ENCODE measurements at regions not wholly inside any gene's neighbourhood (a gene's known extent, or its start where the extent isn't known, plus 50 kb on each side); places are given as distances from the start of the nearest gene placed in this dataset.

DNA sequence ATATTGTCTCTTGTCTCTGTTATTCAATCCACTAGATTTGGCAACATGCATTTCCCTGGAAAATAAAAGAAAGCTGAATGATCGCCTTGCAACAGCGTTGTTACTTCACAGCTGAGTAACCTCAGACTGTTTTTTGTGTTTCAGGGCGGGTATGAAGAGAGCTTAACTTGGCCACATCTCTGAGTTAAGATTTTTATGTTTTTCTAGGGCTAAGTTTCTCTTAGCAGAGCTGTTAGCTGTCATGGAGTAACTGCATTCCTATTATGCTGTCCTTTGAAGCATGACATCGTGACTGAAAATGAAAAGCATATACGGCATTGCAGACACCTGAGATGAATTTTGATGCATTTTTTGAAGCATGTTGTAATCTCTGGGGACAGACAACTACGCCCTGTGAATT, 1798.9 kb downstream of the PCDH7 start:
- 90% methylated on average over 5 of the region's 6 CpGs for WGBS (ENCODE audit: insufficient coverage)
- H3K4me3 ChIP-seq (replicated peaks in 1 of 3; ENCODE audit: low read depth in 2 of 3, low read length in 3 of 3), result no peak overlapping the region
- no peak overlapping the region for H2AFZ ChIP-seq (ENCODE audit: insufficient read depth, low read depth, low read length, poor library complexity, severe bottlenecking)
- H3K27me3 ChIP-seq (ENCODE audit: control insufficient read depth in 2 of 2, insufficient read depth in 2 of 2, low read length in 2 of 2), result no peaks in the 10 kb centered on the region
- H3K79me2 ChIP-seq (ENCODE audit: insufficient read depth, low read length), result no peaks in the 10 kb centered on the region
- no peaks in the 10 kb centered on the region for H3K36me3 ChIP-seq (replicated peaks in 1 of 2; ENCODE audit: control insufficient read depth in 1 of 2, insufficient read depth in 2 of 2, low read length in 2 of 2)
- no peak for DNase-seq
- H3K4me1 ChIP-seq (ENCODE audit: control insufficient read depth in 1 of 2, insufficient read depth in 2 of 2, low read length in 2 of 2), result no peaks in the 10 kb centered on the region
- Mint-ChIP-seq H3K27ac (no peak overlapping the region), H3K4me3 (no peak overlapping the region), H3K27me3 (ENCODE audit: low read depth in 3 of 3) (no peaks in the 10 kb centered on the region), H3K36me3 (no peaks in the 10 kb centered on the region), H3K4me1 (no peaks in the 10 kb centered on the region), H3K9me3 (peaks cover 0 to 7% (median 2%) of the 10 kb centered on the region in 7 donors)
- no peak overlapping the region for H3K9ac ChIP-seq (ENCODE audit: insufficient read depth, low read length, poor library complexity, severe bottlenecking)
- TF ChIP-seq CTCF (IDR thresholded peaks at IDR 0.05), result no peak
- no peaks in the 10 kb centered on the region for H4K20me1 ChIP-seq (ENCODE audit: insufficient read depth, low read length)
- no peak overlapping the region for H3K4me2 ChIP-seq (replicated peaks; ENCODE audit: extremely low read depth, low read length, poor library complexity, severe bottlenecking)
- H3K27ac ChIP-seq (ENCODE audit: low read depth in 1 of 2, low read length in 2 of 2), result no peak overlapping the region
- intact Hi-C loops (cut with micrococcal nuclease), result no loop called here
- peaks cover 0 to 6% of the 10 kb centered on the region in 2 donors for H3K9me3 ChIP-seq (replicated peaks in 1 of 2; ENCODE audit: control insufficient read depth in 1 of 2, insufficient read depth in 1 of 2, low read length in 2 of 2)

- H2AFZ ChIP-seq (ENCODE audit: insufficient read depth, low read depth, low read length, poor library complexity, severe bottlenecking), result no peak overlapping the region
- no peaks in the 10 kb centered on the region for H3K4me1 Mint-ChIP-seq
These were observed 1805.3 kb downstream of the PCDH7 start for GRCh38 chr4:32525420-32525819.

More at GRCh38 chr4:32525420-32525819, 1805.3 kb downstream of the PCDH7 start:
- no peaks in the 10 kb centered on the region for H3K27me3 ChIP-seq (ENCODE audit: control insufficient read depth in 2 of 2, insufficient read depth in 2 of 2, low read length in 2 of 2)
- no peak overlapping the region for H3K9ac ChIP-seq (ENCODE audit: insufficient read depth, low read length, poor library complexity, severe bottlenecking)
- Mint-ChIP-seq H3K27me3 (ENCODE audit: low read depth in 3 of 3) (peaks cover 0 to 1% (median 0%) of the 10 kb centered on the region in 3 donors), H3K27ac (no peak overlapping the region), H3K4me3 (no peak overlapping the region), H3K36me3 (no peaks in the 10 kb centered on the region), H3K9me3 (peaks cover 0 to 9% (median 2%) of the 10 kb centered on the region in 7 donors)
- H3K27ac ChIP-seq (ENCODE audit: low read depth in 1 of 2, low read length in 2 of 2), result no peak overlapping the region
- H4K20me1 ChIP-seq (ENCODE audit: insufficient read depth, low read length), result no peaks in the 10 kb centered on the region
- H3K4me3 ChIP-seq (replicated peaks in 1 of 3; ENCODE audit: low read depth in 2 of 3, low read length in 3 of 3), result no peak overlapping the region
- DNase-seq, result no peak
- H3K9me3 ChIP-seq (replicated peaks in 1 of 2; ENCODE audit: control insufficient read depth in 1 of 2, insufficient read depth in 1 of 2, low read length in 2 of 2), result peaks cover 0 to 6% of the 10 kb centered on the region in 2 donors
- no peaks in the 10 kb centered on the region for H3K36me3 ChIP-seq (replicated peaks in 1 of 2; ENCODE audit: control insufficient read depth in 1 of 2, insufficient read depth in 2 of 2, low read length in 2 of 2)
- H3K79me2 ChIP-seq (ENCODE audit: insufficient read depth, low read length), result no peaks in the 10 kb centered on the region
- intact Hi-C loops (cut with micrococcal nuclease), result no loop called here
- no peak for TF ChIP-seq CTCF (IDR thresholded peaks at IDR 0.05)
- no peak overlapping the region for H3K4me2 ChIP-seq (replicated peaks; ENCODE audit: extremely low read depth, low read length, poor library complexity, severe bottlenecking)
- H3K4me1 ChIP-seq (ENCODE audit: control insufficient read depth in 1 of 2, insufficient read depth in 2 of 2, low read length in 2 of 2), result no peaks in the 10 kb centered on the region
